ENCODE measurements at regions not wholly inside any gene's neighbourhood (a gene's known extent, or its start where the extent isn't known, plus 50 kb on each side); places are given as distances from the start of the nearest gene placed in this dataset.

DNA sequence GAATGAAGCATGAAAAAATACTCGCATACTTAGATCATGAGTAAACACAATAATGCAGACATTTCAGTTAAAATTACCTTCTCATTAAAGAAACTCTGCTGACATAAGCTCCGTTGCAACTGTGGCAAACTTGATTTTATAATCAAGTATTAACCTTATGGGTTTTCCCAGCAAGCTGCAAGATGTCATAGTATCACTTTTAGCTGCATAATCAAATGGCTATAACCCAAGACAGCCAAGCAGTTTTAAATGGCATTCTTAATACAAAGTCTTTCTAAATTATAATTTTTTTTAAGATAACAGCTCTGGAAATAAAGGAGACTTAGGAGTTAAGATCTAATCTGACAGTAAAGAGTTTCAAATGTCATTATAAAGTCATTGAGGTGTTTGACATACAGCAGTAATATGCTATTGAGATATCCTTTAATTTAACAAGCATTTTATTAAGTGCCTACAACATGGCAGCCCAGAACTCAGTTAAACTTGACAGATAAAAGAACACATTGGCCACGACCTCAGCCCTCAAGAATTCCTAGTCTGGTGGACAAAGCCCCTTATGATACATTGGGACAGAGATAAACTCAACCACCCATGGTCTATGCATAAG lies 163.1 kb upstream of the FAT3 start:
- TF ChIP-seq, protein P1, sequence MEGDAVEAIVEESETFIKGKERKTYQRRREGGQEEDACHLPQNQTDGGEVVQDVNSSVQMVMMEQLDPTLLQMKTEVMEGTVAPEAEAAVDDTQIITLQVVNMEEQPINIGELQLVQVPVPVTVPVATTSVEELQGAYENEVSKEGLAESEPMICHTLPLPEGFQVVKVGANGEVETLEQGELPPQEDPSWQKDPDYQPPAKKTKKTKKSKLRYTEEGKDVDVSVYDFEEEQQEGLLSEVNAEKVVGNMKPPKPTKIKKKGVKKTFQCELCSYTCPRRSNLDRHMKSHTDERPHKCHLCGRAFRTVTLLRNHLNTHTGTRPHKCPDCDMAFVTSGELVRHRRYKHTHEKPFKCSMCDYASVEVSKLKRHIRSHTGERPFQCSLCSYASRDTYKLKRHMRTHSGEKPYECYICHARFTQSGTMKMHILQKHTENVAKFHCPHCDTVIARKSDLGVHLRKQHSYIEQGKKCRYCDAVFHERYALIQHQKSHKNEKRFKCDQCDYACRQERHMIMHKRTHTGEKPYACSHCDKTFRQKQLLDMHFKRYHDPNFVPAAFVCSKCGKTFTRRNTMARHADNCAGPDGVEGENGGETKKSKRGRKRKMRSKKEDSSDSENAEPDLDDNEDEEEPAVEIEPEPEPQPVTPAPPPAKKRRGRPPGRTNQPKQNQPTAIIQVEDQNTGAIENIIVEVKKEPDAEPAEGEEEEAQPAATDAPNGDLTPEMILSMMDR (IDR thresholded peaks at IDR 0.05 in 4 of 5, conservative IDR thresholded peaks at IDR 0.05 in 1 of 5), result no peak
- no peak for TF ChIP-seq POLR2A (IDR thresholded peaks at IDR 0.05)
